ENCODE measurements at regions not wholly inside any gene's neighbourhood (a gene's known extent, or its start where the extent isn't known, plus 50 kb on each side); places are given as distances from the start of the nearest gene placed in this dataset.

GRCh38 chr2:157933160-157933920 lies 57.2 kb upstream of the ACVR1 start:
- Histone ChIP-seq H3K9ac (ENCODE audit: extremely low read depth, insufficient read length, low read length) (no peak overlapping the region), H2BK5ac (ENCODE audit: insufficient read length, low read length) (no peak overlapping the region), H3K27me3 (ENCODE audit: insufficient read depth, low read length) (peaks cover 26% of the 10 kb centered on the region; the same call in 1 of the 2 replicates), H4K20me1 (ENCODE audit: control insufficient read depth, insufficient read depth, insufficient read length) (no peaks in the 10 kb centered on the region), H3K4ac (ENCODE audit: low read depth, low read length) (no peak overlapping the region), H3K14ac (ENCODE audit: insufficient read depth, low read length) (no peak overlapping the region; the same call in 1 of the 2 replicates), H3K4me1 (ENCODE audit: insufficient read depth, low read length) (peaks cover 11% of the 10 kb centered on the region), H2AK5ac (ENCODE audit: insufficient read length, low read length) (peak overlapping the region; percentile 67), H2BK20ac (ENCODE audit: low read depth, low read length, poor library complexity, severe bottlenecking) (no peak overlapping the region), H3K4me2 (ENCODE audit: insufficient read depth, insufficient read length, low read length) (peak overlapping the region; percentile 59), H2BK15ac (ENCODE audit: low read depth, low read length) (no peak overlapping the region), H3K23me2 (ENCODE audit: insufficient read length, low read depth, low read length, poor library complexity, severe bottlenecking) (no peaks in the 10 kb centered on the region), H2BK12ac (ENCODE audit: insufficient read length, low read depth, low read length) (no peak overlapping the region), H3K23ac (ENCODE audit: insufficient read length, low read depth, low read length) (no peak overlapping the region), H4K5ac (ENCODE audit: insufficient read length, low read depth, low read length) (no peak overlapping the region), H3K9me3 (ENCODE audit: control insufficient read depth, low read depth, low read length) (no peaks in the 10 kb centered on the region), H3K56ac (ENCODE audit: insufficient read length, low read depth, low read length) (no peak overlapping the region), H3K27ac (ENCODE audit: insufficient read length, low read depth, low read length) (no peak overlapping the region), H2AFZ (ENCODE audit: low read length) (no peak overlapping the region), H3K79me1 (ENCODE audit: insufficient read depth, low read depth, low read length, poor library complexity, severe bottlenecking) (no peaks in the 10 kb centered on the region), H4K8ac (replicated peaks; ENCODE audit: insufficient read length, low read depth, low read length) (no peak overlapping the region), H3T11ph (ENCODE audit: low read length) (peak overlapping the region; percentile 78), H4K91ac (ENCODE audit: insufficient read length, low read depth, low read length) (no peak overlapping the region), H2BK120ac (ENCODE audit: low read depth, low read length, poor library complexity, severe bottlenecking) (no peak overlapping the region), H3K79me2 (ENCODE audit: insufficient read depth, low read length) (no peaks in the 10 kb centered on the region), H3K18ac (ENCODE audit: insufficient read length, low read depth, low read length) (no peak overlapping the region)
- Mint-ChIP-seq H3K36me3 (ENCODE audit: insufficient read depth in 1 of 3, low read depth in 3 of 3) (no peaks in the 10 kb centered on the region), H3K27ac (peak overlapping the region; percentile 43 to 80 (median 71); a peak in 4 of 7 replicates), H3K27me3 (ENCODE audit: low read depth) (peaks cover 84% of the 10 kb centered on the region), H3K4me1 (peaks cover 32 to 56% of the 10 kb centered on the region in 2 experiments), H3K9me3 (peaks cover 0 to 7% of the 10 kb centered on the region in 2 experiments; a peak in 2 of 5 replicates), H3K4me3 (peak overlapping the region; percentile 18 to 39)
- no peak for TF ChIP-seq CTCF (conservative IDR thresholded peaks at IDR 0.05)
- no CpG with 5 or more reads among the region's 6 CpGs for WGBS (ENCODE audit: extremely low coverage, insufficient read length, low lambda C conversion rate)
- peak; percentile 61 for DNase-seq

All from H9 (cell line).